Esophagus muscularis mucosa (tissue), 4 donors: ENCODE measurements at regions not wholly inside any gene's neighbourhood (a gene's known extent, or its start where the extent isn't known, plus 50 kb on each side); places are given as distances from the start of the nearest gene placed in this dataset.

Experiments used
- DNase-seq: peaks from one replicate; pipeline ENCODE4 v3.0.0-alpha.2; 2017; ENCODE audit errors: extremely low spot score
- H3K27ac ChIP-seq, 4 donors: fragments of 200-600 bp; sonication (generic); replicated peaks in 1 of 4; 1 replicate in 3 of 4; 2 replicates in 1 of 4; pipeline ENCODE4 v1.5.1; 2016 to 2019; ENCODE audit warnings: mild to moderate bottlenecking in 1 of 4
- H3K27me3 ChIP-seq, 4 donors: fragments of 200-600 bp; sonication (generic); one replicate each; pipeline versions ENCODE4 v1.5.1 to v1.6.0; 2016 to 2019
- H3K36me3 ChIP-seq, 4 donors: fragments of 200-600 bp; sonication (generic); one replicate each; pipeline ENCODE4 v1.5.1; 2016 to 2019
- H3K4me1 ChIP-seq, 4 donors: fragments of 200-600 bp; sonication (generic); one replicate each; pipeline ENCODE4 v1.5.1; 2016 to 2019
- H3K4me3 ChIP-seq, 4 donors: fragments of 200-600 bp; sonication (generic); 1 replicate in 2 of 4; 2 replicates in 2 of 4; pipeline ENCODE4 v1.5.1; 2016 to 2019; ENCODE audit warnings: mild to moderate bottlenecking in 4 of 4, moderate library complexity in 1 of 4
- H3K9me3 ChIP-seq, 4 donors: fragments of 200-600 bp; sonication (generic); 1 replicate in 3 of 4; 2 replicates in 1 of 4; pipeline ENCODE4 v1.5.1; 2016 to 2019
- CTCF ChIP-seq, 3 experiments: fragments of 200-600 bp in 2 of 3; fragments of 450-650 bp in 1 of 3; sonication (generic) in 2 of 3; IDR thresholded peaks; one replicate each; pipeline ENCODE4 v1.5.1; 2017 to 2019; ENCODE audit warnings: antibody characterized with exemption in 3 of 3, mild to moderate bottlenecking in 2 of 3, moderate library complexity in 1 of 3
- EP300 ChIP-seq: sonication (generic); formaldehyde crosslinking; IDR thresholded peaks from one replicate; pipeline ENCODE4 v1.6.1; 2017; ENCODE audit warnings: antibody characterized with exemption
- POLR2A ChIP-seq: fragments of 450-650 bp; IDR thresholded peaks from one replicate; pipeline ENCODE4 v1.6.1; 2017; ENCODE audit warnings: antibody characterized with exemption, moderate library complexity, mild to moderate bottlenecking, low read depth
- POLR2AphosphoS5 ChIP-seq, 2 donors: sonication (generic); formaldehyde crosslinking; IDR thresholded peaks; one replicate each; pipeline ENCODE4 v1.6.1; 2017; ENCODE audit warnings: antibody characterized with exemption in 2 of 2
- WGBS: methylation state at CpG from one replicate; pipeline ENCODE4 v1.1.5; 2018; 5-methylcytosine and 5-hydroxymethylcytosine counted together
- intact Hi-C: fragments of 100-400 bp; cut with DNase I; formaldehyde crosslinking; loops from one replicate; pipeline ENCODE4 v1.15.1; 2023

GRCh38 chr12:59005193-59005955, 85.1 kb upstream of the LRIG3 start:
- Histone ChIP-seq H3K36me3 (no peaks in the 10 kb centered on the region), H3K27ac (peak overlapping the region in 1 of 4 donors; percentile 4), H3K4me1 (no peaks in the 10 kb centered on the region), H3K9me3 (no peaks in the 10 kb centered on the region), H3K4me3 (no peak overlapping the region), H3K27me3 (no peaks in the 10 kb centered on the region)
- whole genome bisulfite sequencing, result 59% methylated on average over 4 of the region's 4 CpGs
- intact Hi-C loops, result no loop called here
- DNase-seq, result no peak
- TF ChIP-seq CTCF (IDR thresholded peaks at IDR 0.05) (no peak), POLR2A (no peak), EP300 (no peak), POLR2AphosphoS5 (IDR thresholded peaks at IDR 0.05) (no peak)

- DNase-seq, result no peak
- no peak overlapping the region for H3K27ac ChIP-seq
- no peaks in the 10 kb centered on the region for H3K4me1 ChIP-seq
- no peak overlapping the region for H3K4me3 ChIP-seq
- no peaks in the 10 kb centered on the region for H3K9me3 ChIP-seq
- WGBS, result 92% methylated on average over 2 of the region's 2 CpGs
- no peaks in the 10 kb centered on the region for H3K36me3 ChIP-seq
- no peak for TF ChIP-seq EP300
- TF ChIP-seq POLR2A, result no peak
- no peak for TF ChIP-seq CTCF (IDR thresholded peaks at IDR 0.05)
- no peak for TF ChIP-seq POLR2AphosphoS5 (IDR thresholded peaks at IDR 0.05)
- no peaks in the 10 kb centered on the region for H3K27me3 ChIP-seq
- intact Hi-C loops, result no loop called here
Measured at GRCh38 chr12:59004456-59004855, 84.2 kb upstream of the LRIG3 start.

GRCh38 chr12:58995666-58996363, 75.5 kb upstream of the LRIG3 start:
- Histone ChIP-seq H3K9me3 (no peaks in the 10 kb centered on the region), H3K4me3 (no peak overlapping the region), H3K27me3 (no peaks in the 10 kb centered on the region), H3K4me1 (no peaks in the 10 kb centered on the region), H3K27ac (no peak overlapping the region), H3K36me3 (no peaks in the 10 kb centered on the region)
- WGBS, result 93% methylated on average over 3 of the region's 3 CpGs
- no peak for TF ChIP-seq POLR2AphosphoS5 (IDR thresholded peaks at IDR 0.05)
- no peak for TF ChIP-seq CTCF (IDR thresholded peaks at IDR 0.05)
- DNase-seq, result no peak
- intact Hi-C loops, result no loop called here

GRCh38 chr12:58988643-58989344, 68.5 kb upstream of the LRIG3 start:
- H3K4me3 ChIP-seq, result no peak overlapping the region
- no peaks in the 10 kb centered on the region for H3K36me3 ChIP-seq
- intact Hi-C loops, result no loop called here
- 77% methylated on average over 1 of the region's 1 CpG for WGBS
- no peaks in the 10 kb centered on the region for H3K27me3 ChIP-seq
- H3K27ac ChIP-seq, result no peak overlapping the region
- TF ChIP-seq CTCF (IDR thresholded peaks at IDR 0.05) (no peak), POLR2A (no peak), POLR2AphosphoS5 (IDR thresholded peaks at IDR 0.05) (no peak), EP300 (no peak)
- no peak for DNase-seq
- H3K9me3 ChIP-seq, result no peaks in the 10 kb centered on the region
- H3K4me1 ChIP-seq, result no peaks in the 10 kb centered on the region
